IMR-90 (cell line): ENCODE measurements at regions not wholly inside any gene's neighbourhood (a gene's known extent, or its start where the extent isn't known, plus 50 kb on each side); places are given as distances from the start of the nearest gene placed in this dataset.

Experiments
- BHLHE40 ChIP-seq: fragments of 150-350 bp; IDR thresholded peaks from 2 replicates; pipeline ENCODE4 v1.6.1; 2016; ENCODE audit warnings: mild to moderate bottlenecking, low read depth, low read length
- CEBPB ChIP-seq: IDR thresholded peaks from 2 replicates; pipeline ENCODE4 v1.6.1; 2012; ENCODE audit warnings: low read depth, low read length, improper control_type of control experiment
- CHD1 ChIP-seq: IDR thresholded peaks from 2 replicates; pipeline ENCODE4 v1.6.1; 2012; ENCODE audit warnings: low read depth, low read length, improper control_type of control experiment
- CTCF ChIP-seq: conservative IDR thresholded peaks from 2 replicates; pipeline ENCODE4 v1.5.1; 2012; ENCODE audit warnings: mild to moderate bottlenecking, low read depth, low read length, improper control_type of control experiment
- FOS ChIP-seq: fragments of 150-350 bp; IDR thresholded peaks from 2 replicates; pipeline ENCODE4 v1.6.1; 2016; ENCODE audit warnings: low read depth, low read length
- MAFK ChIP-seq: IDR thresholded peaks from 2 replicates; pipeline ENCODE4 v1.6.1; 2012; ENCODE audit warnings: low read depth, low read length, improper control_type of control experiment
- MAZ ChIP-seq: IDR thresholded peaks from 2 replicates; pipeline ENCODE4 v1.6.1; 2012; ENCODE audit warnings: low read depth, mild to moderate bottlenecking, low read length, improper control_type of control experiment, moderate library complexity, borderline replicate concordance
- MXI1 ChIP-seq: IDR thresholded peaks from 2 replicates; pipeline ENCODE4 v1.6.1; 2012; ENCODE audit warnings: low read depth, mild to moderate bottlenecking, low read length, moderate library complexity, borderline replicate concordance
- NFE2L2 ChIP-seq: fragments of 150-350 bp; IDR thresholded peaks from 2 replicates; pipeline ENCODE4 v1.6.1; 2016; ENCODE audit warnings: low read depth, mild to moderate bottlenecking, low read length
- POLR2A ChIP-seq: IDR thresholded peaks from 2 replicates; pipeline ENCODE4 v1.6.1; 2012; ENCODE audit warnings: mild to moderate bottlenecking, low read depth, low read length
- RCOR1 ChIP-seq: IDR thresholded peaks from 2 replicates; pipeline ENCODE4 v1.6.1; 2012; ENCODE audit warnings: mild to moderate bottlenecking, low read length, improper control_type of control experiment; ENCODE audit not compliant: insufficient replicate concordance
- RFX5 ChIP-seq: IDR thresholded peaks from 2 replicates; pipeline ENCODE4 v1.8.0; 2012; ENCODE audit warnings: low read depth, mild to moderate bottlenecking, low read length, moderate library complexity
- SMC3 ChIP-seq: fragments of 150-350 bp; IDR thresholded peaks from 2 replicates; pipeline ENCODE4 v1.6.1; 2016; ENCODE audit warnings: low read depth, mild to moderate bottlenecking, antibody characterized with exemption, low read length, moderate library complexity
- USF2 ChIP-seq: fragments of 150-350 bp; IDR thresholded peaks from 2 replicates; pipeline ENCODE4 v1.6.1; 2017; ENCODE audit warnings: mild to moderate bottlenecking, antibody characterized with exemption, low read length, low read depth

- TF ChIP-seq POLR2A (no peak), CTCF (no peak), USF2 (no peak), RFX5 (no peak), MXI1 (no peak), NFE2L2 (no peak), FOS (no peak), CHD1 (no peak), RCOR1 (no peak), MAFK (no peak), MAZ (no peak), CEBPB (no peak), SMC3 (no peak), BHLHE40 (no peak)
Measured at GRCh38 chr5:176721509-176721908, 74.2 kb downstream of the TSPAN17 start.
